ENCODE measurements at regions not wholly inside any gene's neighbourhood (a gene's known extent, or its start where the extent isn't known, plus 50 kb on each side); places are given as distances from the start of the nearest gene placed in this dataset.
A peak's percentile ranks its signal among the peaks of the same experiment; 100 is the strongest.

DNA sequence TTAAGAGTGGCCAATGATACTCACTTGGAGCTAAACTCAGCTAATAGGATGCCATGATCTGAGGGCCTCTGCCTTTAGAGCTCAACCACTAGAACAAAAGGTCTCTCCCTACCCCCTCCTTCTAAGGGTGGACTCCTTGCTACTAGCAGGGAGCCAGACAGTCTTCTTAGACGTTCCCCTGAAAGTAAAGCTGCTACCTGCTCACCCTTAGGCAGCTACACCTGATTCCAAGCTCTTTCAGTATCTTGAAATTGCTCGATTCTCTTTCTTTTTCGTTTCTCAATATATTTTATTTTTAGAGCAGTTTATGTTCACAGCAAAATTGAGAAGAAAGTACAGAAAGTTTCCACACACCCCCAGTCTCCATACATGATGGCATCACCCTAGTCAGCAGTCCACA lies 112.6 kb upstream of the KCNJ15 start:
- DNase-seq (ENCODE audit: low read depth in 4 of 4, low spot score in 3 of 4), result no peak

DNA sequence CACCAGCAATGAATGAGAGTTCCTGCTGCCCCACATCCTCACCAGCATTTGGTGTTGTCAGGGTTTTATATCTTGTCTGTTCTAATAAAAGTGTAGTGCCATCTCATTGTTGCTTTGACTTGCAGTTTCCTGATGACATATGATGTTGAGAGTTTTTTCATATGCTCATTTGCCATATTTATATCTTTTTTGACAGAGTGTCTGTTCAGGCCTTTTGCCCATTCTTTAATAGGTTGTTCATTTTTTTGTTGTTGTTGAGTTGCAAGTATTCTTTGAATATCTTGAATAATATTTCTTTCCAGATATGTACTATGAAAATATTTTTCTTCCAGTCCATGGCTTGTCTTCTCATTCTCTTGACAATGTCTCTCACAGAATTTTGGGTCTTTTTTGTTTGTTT lies 111.7 kb upstream of the KCNJ15 start:
- no peak for DNase-seq (ENCODE audit: low read depth in 4 of 4, low spot score in 3 of 4)

DNA sequence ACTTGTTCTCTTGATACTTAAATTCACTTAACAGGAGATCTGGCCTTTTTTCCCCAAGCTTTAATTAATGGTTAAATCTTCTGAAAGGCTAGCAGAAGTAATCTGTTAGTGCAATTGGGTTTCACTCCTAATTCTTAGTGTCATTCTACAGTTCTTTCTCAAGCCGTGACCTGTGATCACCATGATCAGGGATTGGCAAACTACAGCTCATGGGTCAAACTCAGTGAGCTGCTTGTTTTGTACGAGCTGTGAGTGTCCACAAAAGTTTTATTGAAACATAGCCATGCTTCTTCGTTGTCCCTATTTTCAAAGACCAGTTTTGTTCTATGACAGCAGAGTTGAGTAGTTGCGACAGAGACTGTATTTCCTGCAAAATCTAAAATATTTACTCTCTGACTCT lies 109.4 kb upstream of the KCNJ15 start:
- no peak for DNase-seq (ENCODE audit: low read depth in 4 of 4, low spot score in 3 of 4)

DNA sequence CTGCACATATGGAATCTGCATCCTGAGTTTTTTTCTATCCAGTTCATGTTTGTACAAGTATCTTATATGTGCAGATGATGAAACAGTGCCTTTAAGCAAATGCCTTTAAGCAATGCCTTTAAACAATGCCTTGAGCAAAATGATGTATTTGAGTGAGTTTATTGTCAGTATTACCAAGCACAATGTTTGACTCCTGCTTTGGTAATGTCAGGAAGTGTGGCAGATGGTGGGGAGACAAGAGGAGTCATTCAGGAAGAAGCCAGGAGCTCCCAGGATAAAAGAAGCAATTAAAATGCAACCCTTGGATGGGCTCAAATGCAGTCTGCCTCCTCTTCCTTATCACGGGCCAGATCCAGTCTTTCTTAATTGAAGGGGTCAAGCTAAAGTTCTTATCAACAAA lies 108.7 kb upstream of the KCNJ15 start:
- no peak for DNase-seq (ENCODE audit: low read depth in 4 of 4, low spot score in 3 of 4)

DNA sequence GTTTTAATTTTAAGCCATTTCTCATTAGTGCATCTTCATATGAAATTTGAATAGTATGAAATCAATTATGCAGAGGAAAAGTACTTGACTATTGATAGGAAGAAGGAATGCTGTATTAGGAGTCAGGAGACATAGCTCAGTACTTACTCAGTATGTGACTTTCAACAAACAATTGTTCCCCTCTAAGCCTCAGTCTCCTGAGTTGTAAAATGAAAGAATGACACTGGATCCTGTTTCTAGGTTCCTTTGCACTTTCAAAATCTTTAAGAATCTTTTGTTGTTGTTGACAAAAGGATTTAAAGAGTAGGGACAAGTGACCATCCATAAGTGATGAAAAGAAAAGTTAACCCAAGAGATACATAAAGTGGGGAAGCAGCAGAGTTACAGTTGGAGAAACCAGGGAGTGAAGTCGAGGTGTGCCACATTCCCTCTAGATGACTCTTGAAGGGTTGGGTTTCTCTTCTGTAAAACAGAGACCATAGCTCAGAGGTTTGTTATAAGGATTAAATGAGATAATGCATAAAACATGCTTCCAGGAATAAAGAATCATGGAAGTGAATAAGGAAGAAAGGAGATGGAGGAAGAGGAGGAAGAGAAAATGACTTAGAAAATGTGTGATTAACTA lies 105.7 kb upstream of the KCNJ15 start:
- no peak for DNase-seq (ENCODE audit: low read depth in 4 of 4, low spot score in 3 of 4)

DNA sequence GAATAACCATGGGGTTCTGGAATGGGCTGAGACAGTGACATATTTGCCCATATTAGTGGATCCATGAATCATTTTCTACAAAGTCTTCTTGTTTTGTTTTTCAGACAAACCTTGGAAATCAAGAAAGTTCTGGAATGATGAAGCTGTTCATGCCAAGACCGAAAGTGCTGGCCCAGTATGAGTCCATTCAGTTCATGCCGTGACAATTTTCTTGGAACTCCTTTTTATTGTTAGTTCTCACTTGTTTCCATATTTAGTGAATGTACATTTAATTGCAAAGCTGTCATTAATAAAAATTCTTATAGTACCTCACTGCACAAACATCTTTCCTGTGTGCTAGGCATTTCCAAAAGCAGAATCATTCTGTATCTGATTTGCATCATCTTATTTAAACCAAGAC lies 100.6 kb upstream of the KCNJ15 start:
- no peak for DNase-seq (ENCODE audit: low read depth in 4 of 4, low spot score in 3 of 4)

DNA sequence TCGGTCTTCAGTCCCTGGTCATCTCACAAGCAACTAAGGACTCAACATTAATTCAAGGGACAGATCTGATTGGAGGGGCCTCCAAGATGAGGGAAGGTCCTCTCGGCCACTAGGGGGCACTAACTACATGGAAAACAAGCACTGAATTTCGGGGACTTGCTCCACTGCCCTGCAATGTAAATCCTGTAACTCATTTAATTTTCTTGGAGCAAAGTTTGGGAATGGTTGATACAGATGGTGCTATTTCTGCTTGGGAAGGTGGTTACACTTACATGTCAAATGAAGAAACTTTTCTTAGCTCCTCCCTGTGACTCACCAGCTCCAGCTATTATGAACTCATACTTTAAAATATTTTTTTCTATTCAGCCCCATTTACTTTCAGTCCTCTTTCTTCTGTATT lies 97.4 kb upstream of the KCNJ15 start:
- DNase-seq (ENCODE audit: low read depth in 4 of 4, low spot score in 3 of 4), result no peak

DNA sequence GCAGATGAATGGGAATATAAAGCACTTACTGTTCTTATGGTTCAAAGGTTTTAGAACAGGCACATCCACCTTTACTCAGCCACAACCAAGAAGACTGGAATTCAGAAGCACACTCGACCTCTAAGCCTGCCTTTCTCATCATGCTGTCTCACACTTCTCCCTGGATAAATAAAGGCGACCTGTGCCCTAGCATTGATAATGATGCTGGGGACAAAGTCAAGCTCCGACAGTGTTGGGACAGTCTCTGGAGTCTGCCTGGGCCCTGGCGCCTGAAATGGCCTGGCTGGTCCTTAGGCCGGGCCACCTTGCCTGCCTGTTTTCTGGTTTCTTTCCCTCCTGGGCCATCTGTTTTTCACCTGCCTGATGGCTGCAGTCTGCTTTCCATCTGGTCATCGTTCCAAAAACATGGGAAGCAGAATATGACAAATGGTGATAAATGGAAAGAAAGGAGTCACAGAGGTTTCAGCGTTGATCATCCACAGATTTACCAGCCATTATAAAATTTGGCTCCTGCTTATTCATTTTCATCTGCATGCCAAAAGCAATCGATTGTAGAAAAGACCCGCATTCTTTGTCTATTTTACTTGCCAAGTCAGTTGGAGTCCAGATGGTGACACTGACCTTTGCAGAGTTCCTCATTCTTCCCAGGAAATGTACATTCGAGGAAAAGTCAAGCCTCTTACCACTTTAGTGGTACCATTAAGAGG lies 91.2 kb upstream of the KCNJ15 start:
- peak in 1 of 4 donors; percentile 13 for DNase-seq (ENCODE audit: low read depth in 4 of 4, low spot score in 3 of 4)

DNA sequence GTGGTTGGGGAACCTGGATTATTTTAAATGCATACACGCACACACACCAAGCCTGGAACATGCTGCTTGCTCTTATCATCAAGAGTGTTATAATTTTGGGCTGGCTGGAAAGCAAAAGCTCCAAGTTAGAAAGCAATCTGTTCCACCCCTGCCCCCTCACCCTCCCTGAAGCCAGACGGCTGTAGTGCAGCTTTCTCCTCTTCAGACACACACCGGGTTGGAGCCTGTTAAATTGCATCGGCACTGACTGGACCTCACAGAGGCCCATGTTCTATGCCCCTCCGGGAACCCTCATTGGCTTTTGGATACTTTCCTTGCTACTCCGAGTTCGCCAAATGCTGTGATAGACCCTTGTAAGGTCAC lies 90.6 kb upstream of the KCNJ15 start:
- no peak for DNase-seq (ENCODE audit: low read depth in 4 of 4, low spot score in 3 of 4)

DNA sequence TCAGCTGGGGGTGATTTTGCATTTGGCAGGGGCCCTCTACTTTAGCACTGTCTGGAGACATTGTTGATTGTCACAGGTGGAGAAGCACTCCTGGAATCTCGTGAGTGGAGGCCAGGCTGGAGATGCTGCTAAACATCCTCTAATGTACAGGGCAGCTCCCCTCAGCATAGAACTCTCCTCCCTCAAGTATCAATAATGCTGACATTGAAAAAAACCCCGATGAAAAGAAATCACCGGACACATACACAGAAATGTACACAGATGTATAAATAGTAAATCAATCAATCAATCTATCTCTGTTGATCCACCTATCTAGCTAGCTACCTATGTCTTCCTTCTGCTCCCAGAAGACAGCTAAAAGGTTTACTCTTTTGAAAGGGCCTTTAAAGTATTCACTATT lies 89.4 kb upstream of the KCNJ15 start:
- no peak for DNase-seq (ENCODE audit: low read depth in 4 of 4, low spot score in 3 of 4)

DNA sequence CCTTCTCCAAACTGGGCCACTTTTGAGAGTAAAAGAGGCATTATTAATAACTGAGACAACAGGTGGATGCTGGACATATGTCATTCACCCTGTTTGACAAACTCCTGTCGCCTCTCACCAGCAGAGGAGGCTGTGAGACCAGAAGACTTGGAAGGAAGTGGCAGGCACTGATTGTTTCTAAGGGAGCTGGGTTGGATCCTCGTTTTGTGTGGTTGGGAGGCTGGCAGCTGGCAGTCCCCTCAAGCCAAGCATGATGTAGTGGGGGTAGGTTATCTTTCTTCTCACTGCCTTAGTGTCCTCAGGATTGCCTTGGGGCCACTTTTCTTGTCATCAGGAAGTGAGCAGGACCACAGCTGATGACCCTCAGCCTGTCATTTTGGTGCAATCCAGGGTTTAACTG lies 86.5 kb upstream of the KCNJ15 start:
- peak in 1 of 4 donors; percentile 8 for DNase-seq (ENCODE audit: low read depth in 4 of 4, low spot score in 3 of 4)

DNA sequence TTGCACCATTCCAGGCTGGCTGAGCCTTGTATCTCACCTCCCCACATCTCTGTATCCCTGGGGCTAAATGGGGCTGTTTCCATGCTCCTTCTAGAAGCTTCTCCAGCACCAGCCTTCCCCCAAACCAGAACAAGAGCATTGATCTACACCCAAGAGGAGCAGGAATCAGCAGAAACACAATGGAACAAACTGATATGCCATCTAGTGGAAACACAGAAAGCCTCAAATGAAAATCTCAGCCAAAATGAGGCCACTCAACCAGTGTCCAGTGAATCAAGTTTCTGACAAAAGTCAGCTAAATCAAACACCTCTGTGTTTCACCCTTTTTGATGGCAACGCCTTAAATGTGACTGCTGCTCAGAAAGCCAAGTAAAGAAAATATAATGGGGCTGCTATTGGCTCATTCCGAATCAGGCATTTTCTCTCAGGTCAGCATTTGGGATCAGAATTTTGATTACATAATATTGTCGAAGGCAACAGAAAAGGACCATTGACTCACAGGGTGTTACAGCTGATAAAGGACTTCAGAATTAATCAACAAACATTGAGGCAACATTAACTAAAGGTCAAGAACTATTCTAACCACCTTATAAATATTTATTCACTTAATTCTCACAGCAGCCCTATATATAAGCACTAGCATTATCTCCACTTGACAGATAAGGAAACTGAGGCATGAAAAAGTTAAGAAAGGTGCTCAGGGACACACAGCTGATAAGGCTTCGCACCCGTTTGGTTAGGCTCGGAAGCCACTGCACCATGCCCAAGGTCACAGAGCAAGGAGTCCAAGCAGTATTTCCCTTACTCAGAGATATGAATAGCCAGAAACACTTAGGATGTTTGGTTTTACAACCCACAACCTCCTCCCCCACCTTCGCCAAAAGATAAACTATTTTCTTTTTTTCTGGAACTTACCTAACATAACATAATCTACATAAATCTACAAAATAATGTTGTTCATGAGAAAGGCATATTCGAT lies 85.8 kb upstream of the KCNJ15 start:
- DNase-seq (ENCODE audit: low read depth in 4 of 4, low spot score in 3 of 4), result no peak

DNA sequence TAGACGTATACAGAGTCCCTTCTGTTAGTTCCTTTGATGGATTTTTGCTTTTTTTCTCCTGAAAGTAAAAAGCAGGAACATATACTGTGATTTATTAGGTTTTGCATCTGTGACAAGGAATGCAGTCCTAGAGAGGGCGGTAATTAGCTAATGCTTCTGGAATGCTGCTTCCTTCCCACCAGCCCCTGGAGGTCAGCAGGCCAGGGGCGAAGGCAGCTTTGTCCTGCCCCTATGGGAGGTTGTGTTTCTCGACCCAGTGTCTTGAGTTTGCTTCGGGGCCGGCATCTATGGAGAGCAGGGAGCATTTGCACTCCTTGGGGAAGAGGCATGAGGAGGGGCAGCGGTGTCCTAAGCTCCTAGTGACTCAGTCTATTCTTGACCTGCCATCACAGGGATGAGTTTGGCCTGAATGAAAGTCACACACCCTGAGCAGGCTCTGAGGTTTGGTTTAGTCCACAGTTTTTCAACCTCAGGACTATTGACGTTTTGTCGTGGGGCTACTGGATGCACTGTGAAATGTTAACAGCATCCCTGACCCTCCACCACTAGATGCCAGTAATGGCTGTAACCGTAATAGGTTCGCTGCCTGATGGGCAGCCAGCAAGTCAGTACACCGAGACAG lies 85.0 kb upstream of the KCNJ15 start:
- DNase-seq (ENCODE audit: low read depth in 4 of 4, low spot score in 3 of 4), result peak in 3 of 4 donors; percentile 26 to 51 (median 49)

DNA sequence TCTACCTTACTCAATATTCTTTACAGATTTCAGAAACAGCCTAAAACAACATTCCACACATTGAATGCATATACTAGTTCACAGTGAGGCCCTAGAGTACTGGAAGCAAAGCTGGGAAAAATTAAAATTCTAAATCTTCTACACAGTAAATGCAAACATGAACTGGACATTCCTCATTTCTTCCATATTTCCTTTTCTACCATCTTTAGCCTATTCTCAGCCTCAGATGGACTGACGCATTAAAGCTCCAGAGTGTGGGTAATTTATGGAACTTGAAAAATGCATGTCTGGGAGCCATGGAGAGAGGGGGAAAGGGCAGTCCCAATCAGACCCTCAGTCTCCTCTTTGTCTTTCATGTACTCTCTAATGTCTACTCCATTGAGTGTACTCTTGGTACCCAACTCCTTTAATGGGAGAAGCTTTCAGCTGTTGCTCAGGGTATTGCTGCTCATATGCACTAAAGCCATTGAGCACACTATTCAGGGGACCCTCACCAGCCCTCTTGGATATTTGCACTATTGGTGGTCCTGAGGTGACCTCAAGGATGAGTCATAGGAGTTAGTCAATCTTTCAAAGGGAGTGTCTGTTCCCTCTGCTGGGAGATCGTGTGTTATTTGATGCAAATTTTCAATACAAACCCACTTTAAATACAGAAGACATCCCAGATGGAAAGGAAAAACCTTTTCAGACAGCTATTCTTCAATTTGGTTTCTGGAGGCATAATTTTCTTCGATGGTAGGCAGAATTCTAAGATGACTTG lies 83.3 kb upstream of the KCNJ15 start:
- no peak for DNase-seq (ENCODE audit: low read depth in 4 of 4, low spot score in 3 of 4)

DNA sequence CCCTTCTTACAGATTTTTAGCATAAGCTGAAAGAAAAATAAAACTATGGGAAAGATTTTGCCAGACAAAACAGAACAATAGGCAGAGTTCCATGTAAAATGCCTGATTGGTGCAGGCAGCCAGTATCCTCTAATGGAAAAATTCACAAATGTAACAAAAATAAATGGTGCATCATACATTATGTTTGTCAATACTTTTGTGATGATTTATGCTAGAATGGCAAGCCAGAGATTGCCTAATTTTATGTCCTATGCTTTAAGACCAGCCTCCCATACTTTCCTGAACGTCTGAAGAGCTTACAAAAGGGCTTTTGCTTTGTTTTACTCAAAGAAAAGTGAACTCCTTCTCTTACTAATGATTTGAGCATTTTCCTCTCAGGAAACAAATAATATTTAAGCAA lies 81.5 kb upstream of the KCNJ15 start:
- no peak for DNase-seq (ENCODE audit: low read depth in 4 of 4, low spot score in 3 of 4)

DNA sequence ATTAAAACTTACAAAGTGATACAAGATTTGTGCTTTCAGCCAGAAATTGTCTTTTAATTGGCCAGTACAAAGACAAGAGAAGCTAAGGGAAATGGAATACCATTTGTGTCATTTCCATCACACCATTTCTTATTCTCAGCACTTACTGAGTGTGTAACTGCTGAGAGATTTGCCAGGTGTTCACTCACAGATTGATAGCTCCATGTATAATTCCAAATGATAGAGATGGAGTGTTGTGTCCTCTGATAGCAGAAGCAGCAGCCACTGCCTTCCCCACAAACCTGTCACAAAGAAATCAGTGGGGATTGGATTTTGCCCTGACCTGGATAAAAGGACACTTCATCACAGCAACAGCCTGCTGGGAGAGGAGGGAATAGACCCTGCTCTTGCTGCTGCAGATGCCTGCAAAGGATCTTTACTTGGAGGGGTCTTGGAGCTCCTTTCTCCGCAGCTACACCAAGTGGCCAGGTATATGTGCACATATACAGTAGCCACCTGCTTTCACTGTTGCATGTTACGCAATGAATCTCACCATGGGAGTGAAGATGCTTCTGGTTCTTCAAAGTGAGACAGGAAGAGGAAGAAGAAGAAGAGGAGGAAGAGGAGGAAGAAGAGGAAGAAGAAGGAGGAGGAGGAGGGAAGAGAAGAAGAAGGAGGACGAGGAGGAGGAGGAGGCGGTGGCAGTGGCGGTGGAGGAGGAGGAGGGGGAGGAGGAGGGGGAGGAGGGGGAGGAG lies 78.7 kb upstream of the KCNJ15 start:
- no peak for DNase-seq (ENCODE audit: low read depth in 4 of 4, low spot score in 3 of 4)

DNA sequence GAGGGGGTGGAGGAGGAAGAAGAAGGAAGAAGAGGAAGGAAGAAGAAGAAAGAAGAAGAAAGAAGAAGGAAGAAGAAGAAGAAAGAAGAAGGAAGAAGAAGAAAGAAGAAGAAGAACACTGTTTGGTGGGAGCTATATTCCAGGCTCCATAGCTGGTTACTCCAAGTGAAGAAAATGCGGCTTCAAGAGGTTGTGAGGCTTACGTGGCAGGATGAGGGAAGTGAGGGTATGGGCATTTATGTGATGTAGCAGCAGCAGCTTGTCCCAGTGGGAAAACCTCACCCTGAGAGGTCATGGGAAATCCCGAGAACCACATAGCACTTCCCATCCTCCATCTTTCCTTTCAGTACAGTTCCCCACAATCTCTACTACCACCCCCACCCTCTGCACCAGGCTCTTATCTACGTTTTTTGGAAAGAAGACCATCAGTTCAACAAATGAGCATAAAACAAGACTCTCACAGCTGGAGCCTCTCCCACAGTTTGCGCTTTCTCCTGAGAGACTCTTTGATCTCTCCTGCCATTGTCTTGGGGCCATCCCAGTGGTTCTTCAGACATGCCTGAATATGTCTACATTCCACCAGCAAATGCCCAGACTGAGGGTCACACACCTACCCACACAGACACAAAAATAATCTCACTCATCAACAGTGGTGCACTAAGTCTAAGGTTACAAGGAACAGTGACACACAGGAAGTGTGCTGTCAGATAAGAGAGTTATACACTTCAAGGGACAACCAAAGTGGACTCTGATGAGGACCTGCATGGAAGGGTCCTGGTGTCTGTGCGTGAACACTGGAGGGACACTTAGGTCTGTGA lies 77.9 kb upstream of the KCNJ15 start:
- no peak for DNase-seq (ENCODE audit: low read depth in 4 of 4, low spot score in 3 of 4)

DNA sequence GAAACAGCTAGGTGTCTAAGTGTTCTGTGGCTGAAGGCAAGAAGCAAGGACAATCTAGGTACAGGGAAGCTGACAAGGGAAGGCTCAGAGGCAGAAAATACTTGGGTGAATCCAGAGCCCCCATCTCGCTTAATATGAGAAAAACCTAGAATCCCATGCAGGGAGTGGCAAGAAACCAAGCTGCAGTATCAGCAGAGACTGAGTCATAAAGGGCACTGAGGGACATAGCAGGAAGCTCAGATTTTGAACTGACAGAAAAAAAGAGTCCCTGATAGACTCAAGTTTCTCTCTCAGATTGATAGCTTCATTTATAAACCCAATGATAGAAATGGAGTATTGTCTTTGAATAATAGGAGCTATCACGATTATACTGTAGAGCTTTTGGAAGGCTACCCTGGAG lies 77.3 kb upstream of the KCNJ15 start:
- no peak for DNase-seq (ENCODE audit: low read depth in 4 of 4, low spot score in 3 of 4)

DNA sequence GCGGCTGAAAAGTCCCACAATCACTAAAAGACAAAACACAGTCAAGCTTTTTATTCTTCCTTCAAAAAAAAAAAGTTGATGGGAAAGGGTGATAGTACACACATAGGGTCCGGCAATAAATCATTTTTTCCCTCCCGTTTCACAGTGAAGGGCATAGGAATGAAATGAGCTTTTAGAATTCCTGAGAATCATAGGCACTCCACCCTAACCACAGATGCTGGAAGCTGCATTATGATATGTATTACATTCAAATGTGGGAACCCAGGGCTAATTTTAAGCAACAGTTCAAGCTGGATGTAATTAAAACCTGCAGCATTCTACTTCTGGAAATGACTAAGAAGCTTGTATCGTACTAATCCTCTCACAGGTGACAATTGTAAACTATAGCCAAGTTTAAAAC lies 75.7 kb upstream of the KCNJ15 start:
- no peak for DNase-seq (ENCODE audit: low read depth in 4 of 4, low spot score in 3 of 4)

Data from right renal pelvis (tissue), 4 donors.